HG02884 (cell line): ENCODE measurements at regions not wholly inside any gene's neighbourhood (a gene's known extent, or its start where the extent isn't known, plus 50 kb on each side); places are given as distances from the start of the nearest gene placed in this dataset.
"Not testable (repeated sequence)": the region's sequence is repeated elsewhere in the genome, so short reads cannot be mapped to it uniquely, and the experiment has no call there.

Source experiments
- ATAC-seq: cut with Tn5 transposase; IDR thresholded peaks from one replicate; pipeline ENCODE4 v1.9.1; 2021; ENCODE audit warnings: mild to moderate bottlenecking, moderate library complexity; ENCODE audit not compliant: unreplicated experiment

GRCh38 chr6:135555550-135555949 lies 58.0 kb upstream of the AHI1 start:
- ATAC-seq: peak; percentile 51

GRCh38 chr6:135557582-135557981 lies 60.0 kb upstream of the AHI1 start:
- no peak for ATAC-seq

- ATAC-seq: not testable (repeated sequence)
Measured at GRCh38 chr6:135565605-135566004, 68.1 kb upstream of the AHI1 start.

- no peak for ATAC-seq
Measured at GRCh38 chr6:135566311-135567068, 69.0 kb upstream of the AHI1 start.

- ATAC-seq: no peak
Measured at GRCh38 chr6:135567375-135568083, 70.0 kb upstream of the AHI1 start.

- ATAC-seq: peak; percentile 57
Measured at GRCh38 chr6:135568379-135568778, 70.8 kb upstream of the AHI1 start.

- ATAC-seq: no peak
Measured at GRCh38 chr6:135572051-135572450, 74.5 kb upstream of the AHI1 start.

- no peak for ATAC-seq
Measured at GRCh38 chr6:135575629-135576028, 78.1 kb upstream of the AHI1 start.

GRCh38 chr6:135576055-135576454 lies 78.5 kb upstream of the AHI1 start:
- no peak for ATAC-seq

GRCh38 chr6:135577059-135577538 lies 79.6 kb upstream of the AHI1 start:
- ATAC-seq: peak; percentile 96

GRCh38 chr6:135578976-135579375 lies 81.4 kb upstream of the AHI1 start:
- no peak for ATAC-seq

- no peak for ATAC-seq
Measured at GRCh38 chr6:135581211-135581610, 83.7 kb upstream of the AHI1 start.

GRCh38 chr6:135583256-135583761 lies 85.8 kb upstream of the AHI1 start:
- no peak for ATAC-seq

GRCh38 chr6:135586388-135586787 lies 88.8 kb upstream of the AHI1 start:
- no peak for ATAC-seq

GRCh38 chr6:135586844-135587243 lies 89.3 kb upstream of the AHI1 start:
- peak; percentile 47 for ATAC-seq

- no peak for ATAC-seq
Measured at GRCh38 chr6:135592276-135592675, 94.7 kb upstream of the AHI1 start.

GRCh38 chr6:135594000-135594399 lies 96.5 kb upstream of the AHI1 start:
- no peak for ATAC-seq

GRCh38 chr6:135600086-135600702 lies 102.7 kb upstream of the AHI1 start:
- no peak for ATAC-seq

GRCh38 chr6:135600931-135601330 lies 103.4 kb upstream of the AHI1 start:
- no peak for ATAC-seq

- ATAC-seq: no peak
Measured at GRCh38 chr6:135601857-135602256, 104.3 kb upstream of the AHI1 start.

GRCh38 chr6:135603249-135603648 lies 105.7 kb upstream of the AHI1 start:
- no peak for ATAC-seq
